ENCODE measurements at regions not wholly inside any gene's neighbourhood (a gene's known extent, or its start where the extent isn't known, plus 50 kb on each side); places are given as distances from the start of the nearest gene placed in this dataset.

GRCh38 chr1:38207906-38208305, 161.3 kb upstream of the POU3F1 start:
- H3K27me3 ChIP-seq (ENCODE audit: insufficient read depth, poor library complexity, severe bottlenecking), result no peaks in the 10 kb centered on the region

GRCh38 chr1:38207275-38207674, 160.7 kb upstream of the POU3F1 start:
- no peak overlapping the region for H3K27ac ChIP-seq (replicated peaks)
- no peak for DNase-seq (ENCODE audit: low read depth in 1 of 2, low spot score in 1 of 2)
- no peaks in the 10 kb centered on the region for H3K27me3 ChIP-seq (ENCODE audit: insufficient read depth, poor library complexity, severe bottlenecking)
- TF ChIP-seq SPI1 (IDR thresholded peaks at IDR 0.05; ENCODE audit: borderline replicate concordance, low read depth), result no peak
- no peak for TF ChIP-seq POLR2AphosphoS5 (IDR thresholded peaks at IDR 0.05; ENCODE audit: low read depth)
- TF ChIP-seq CTCF (IDR thresholded peaks at IDR 0.05; ENCODE audit: insufficient read depth, low read length), result no peak
- TF ChIP-seq GABPA (IDR thresholded peaks at IDR 0.05; ENCODE audit: low read depth), result no peak
- TF ChIP-seq REST (IDR thresholded peaks at IDR 0.05; ENCODE audit: insufficient replicate concordance, low read depth), result no peak
- H3K4me3 ChIP-seq (replicated peaks; ENCODE audit: insufficient read depth, low read length), result no peak overlapping the region

More at GRCh38 chr1:38207906-38208305, 161.3 kb upstream of the POU3F1 start:
- TF ChIP-seq CTCF (IDR thresholded peaks at IDR 0.05; ENCODE audit: insufficient read depth, low read length) (no peak), SPI1 (IDR thresholded peaks at IDR 0.05; ENCODE audit: borderline replicate concordance, low read depth) (no peak), REST (IDR thresholded peaks at IDR 0.05; ENCODE audit: insufficient replicate concordance, low read depth) (no peak), GABPA (IDR thresholded peaks at IDR 0.05; ENCODE audit: low read depth) (no peak)
- H3K4me3 ChIP-seq (replicated peaks; ENCODE audit: insufficient read depth, low read length), result no peak overlapping the region
- H3K27ac ChIP-seq (replicated peaks), result no peak overlapping the region
- no peak for DNase-seq (ENCODE audit: low read depth in 1 of 2, low spot score in 1 of 2)

GRCh38 chr1:38204698-38205097, 158.1 kb upstream of the POU3F1 start:
- Histone ChIP-seq H3K4me3 (replicated peaks; ENCODE audit: insufficient read depth, low read length) (no peak overlapping the region), H3K27me3 (ENCODE audit: insufficient read depth, poor library complexity, severe bottlenecking) (no peaks in the 10 kb centered on the region), H3K27ac (replicated peaks) (no peak overlapping the region)
- no peak for DNase-seq (ENCODE audit: low read depth in 1 of 2, low spot score in 1 of 2)
- no peak for TF ChIP-seq REST (IDR thresholded peaks at IDR 0.05; ENCODE audit: insufficient replicate concordance, low read depth)
- no peak for TF ChIP-seq CTCF (IDR thresholded peaks at IDR 0.05; ENCODE audit: insufficient read depth, low read length)
- TF ChIP-seq SPI1 (IDR thresholded peaks at IDR 0.05; ENCODE audit: borderline replicate concordance, low read depth), result no peak
- no peak for TF ChIP-seq POLR2AphosphoS5 (IDR thresholded peaks at IDR 0.05; ENCODE audit: low read depth)
- TF ChIP-seq GABPA (IDR thresholded peaks at IDR 0.05; ENCODE audit: low read depth), result no peak

Measured in HL-60 (cell line).